Ovary (tissue), 7 donors: ENCODE measurements at regions not wholly inside any gene's neighbourhood (a gene's known extent, or its start where the extent isn't known, plus 50 kb on each side); places are given as distances from the start of the nearest gene placed in this dataset.

Experiments used
- DNase-seq, 5 donors: peaks; one replicate each; pipeline ENCODE4 v3.0.0-alpha.2; 2019 to 2020
- H3K27ac ChIP-seq, 2 donors: fragments of 200-600 bp; one replicate each; pipeline versions ENCODE4 v1.5.1 to v1.8.0; 2019 to 2022
- H3K27me3 ChIP-seq: fragments of 200-600 bp; one replicate; pipeline ENCODE4 v1.8.0; 2022
- H3K36me3 ChIP-seq: fragments of 200-600 bp; sonication (generic); one replicate; pipeline ENCODE4 v1.5.1; 2019
- H3K4me1 ChIP-seq: one replicate; pipeline ENCODE4 v1.8.1; 2013; ENCODE audit warnings: mild to moderate bottlenecking, moderate library complexity; ENCODE audit not compliant: insufficient read depth
- H3K4me3 ChIP-seq: fragments of 200-600 bp; sonication (generic); one replicate; pipeline ENCODE4 v1.5.1; 2017
- H3K9me3 ChIP-seq, 2 donors: fragments of 200-600 bp in 1 of 2; sonication (generic) in 1 of 2; one replicate each; pipeline versions ENCODE4 v1.5.1 to v1.8.1; 2013 to 2019; ENCODE audit warnings: mild to moderate bottlenecking in 1 of 2, moderate library complexity in 1 of 2
- CTCF ChIP-seq, 3 donors: fragments of 450-650 bp in 2 of 3; fragments of 200-600 bp in 1 of 3; IDR thresholded peaks; one replicate each; pipeline versions ENCODE4 v1.5.1 to v1.8.0; 2016 to 2022; ENCODE audit warnings: antibody characterized with exemption in 3 of 3, mild to moderate bottlenecking in 1 of 3
- EP300 ChIP-seq: sonication (generic); formaldehyde crosslinking; IDR thresholded peaks from one replicate; pipeline ENCODE4 v1.6.1; 2017; ENCODE audit warnings: antibody characterized with exemption
- POLR2A ChIP-seq: fragments of 450-650 bp; IDR thresholded peaks from one replicate; pipeline ENCODE4 v1.6.1; 2017; ENCODE audit warnings: antibody characterized with exemption, mild to moderate bottlenecking, moderate library complexity
- WGBS, 3 donors: extraction: QIAGEN DNeasy Blood & Tissue Kit in 1 of 3; methylation state at CpG; one replicate each; pipeline versions ENCODE4 v1.1.5 to v1.1.7; 2013 to 2017; 5-methylcytosine and 5-hydroxymethylcytosine counted together
- intact Hi-C, 4 donors: fragments of 100-400 bp; cut with DNase I; formaldehyde crosslinking; loops; one replicate each; pipeline versions ENCODE4 v1.11.0 to v1.15.1; 2022 to 2023
- donor health status: DM: no; HTN: no; CAD: no; lungs with moderate emphysema.
- donor health status: DM: no; HTN: no; CAD: no.
- donor health status: Bipolar disorder and iron deficiency.
- donor health status: DM: no; HTN: no; CAD: no.
- donor health status: DM: yes; HTN: yes; CAD: no.

GRCh38 chr12:107411792-107412535 is 273.6 kb upstream of the PWP1 start:
- TF ChIP-seq POLR2A, result no peak
- no peak for TF ChIP-seq EP300
- TF ChIP-seq CTCF (IDR thresholded peaks at IDR 0.05), result no peak
- Histone ChIP-seq H3K4me3 (no peak overlapping the region), H3K27me3 (no peaks in the 10 kb centered on the region), H3K9me3 (no peaks in the 10 kb centered on the region), H3K36me3 (no peaks in the 10 kb centered on the region), H3K27ac (no peak overlapping the region), H3K4me1 (no peaks in the 10 kb centered on the region)
- intact Hi-C loops, result no loop called here
- DNase-seq, result no peak
- 56 to 68% (median 66%) methylated on average over 14 of the region's 14 CpGs for WGBS, 3 donors

GRCh38 chr12:107415071-107415470 is 270.5 kb upstream of the PWP1 start:
- 71 to 81% (median 80%) methylated on average over 7 of the region's 7 CpGs for WGBS, 3 donors
- intact Hi-C loops, result no loop called here

GRCh38 chr12:107415834-107416233 is 269.8 kb upstream of the PWP1 start:
- H3K4me1 ChIP-seq, result no peaks in the 10 kb centered on the region
- TF ChIP-seq POLR2A, result no peak
- no peak for TF ChIP-seq CTCF (IDR thresholded peaks at IDR 0.05)
- no peak for TF ChIP-seq EP300
- no peak for DNase-seq
- no peak overlapping the region for H3K4me3 ChIP-seq
- no peaks in the 10 kb centered on the region for H3K36me3 ChIP-seq
- WGBS, 3 donors, result 64 to 71% (median 69%) methylated on average over 8 of the region's 8 CpGs
- no peaks in the 10 kb centered on the region for H3K27me3 ChIP-seq
- no peak overlapping the region for H3K27ac ChIP-seq
- intact Hi-C loops, result no loop called here
- no peaks in the 10 kb centered on the region for H3K9me3 ChIP-seq

More at GRCh38 chr12:107415071-107415470, 270.5 kb upstream of the PWP1 start:
- H3K4me3 ChIP-seq, result no peak overlapping the region
- TF ChIP-seq CTCF (IDR thresholded peaks at IDR 0.05), result no peak
- no peak for TF ChIP-seq POLR2A
- no peak for TF ChIP-seq EP300
- no peak for DNase-seq
- no peaks in the 10 kb centered on the region for H3K36me3 ChIP-seq
- H3K27me3 ChIP-seq, result no peaks in the 10 kb centered on the region
- H3K27ac ChIP-seq, result no peak overlapping the region
- H3K4me1 ChIP-seq, result no peaks in the 10 kb centered on the region
- no peaks in the 10 kb centered on the region for H3K9me3 ChIP-seq

- 79 to 85% (median 80%) methylated on average over 5 of the region's 5 CpGs for WGBS, 3 donors
- no peaks in the 10 kb centered on the region for H3K36me3 ChIP-seq
- no peaks in the 10 kb centered on the region for H3K4me1 ChIP-seq
- intact Hi-C loops, result no loop called here
- no peak overlapping the region for H3K4me3 ChIP-seq
- H3K27me3 ChIP-seq, result no peaks in the 10 kb centered on the region
- no peak overlapping the region for H3K27ac ChIP-seq
- H3K9me3 ChIP-seq, result no peaks in the 10 kb centered on the region
- TF ChIP-seq POLR2A, result no peak
- TF ChIP-seq EP300, result no peak
- TF ChIP-seq CTCF (IDR thresholded peaks at IDR 0.05), result no peak
- no peak for DNase-seq
Measured at GRCh38 chr12:107417004-107417403, 268.6 kb upstream of the PWP1 start.
